GM23338 (cell line): ENCODE measurements at regions not wholly inside any gene's neighbourhood (a gene's known extent, or its start where the extent isn't known, plus 50 kb on each side); places are given as distances from the start of the nearest gene placed in this dataset.

Source experiments
- CREB1 ChIP-seq: fragments of 250-450 bp; sonication (Bioruptor Pico); IDR thresholded peaks from 2 replicates; pipeline ENCODE4 v1.5.0; 2020; ENCODE audit warnings: low read depth, mild to moderate bottlenecking, moderate library complexity
- CTCF ChIP-seq, 2 experiments: fragments of 200-600 bp in 1 of 2; sonication (generic) in 1 of 2; conservative IDR thresholded peaks; 2 replicates each; pipeline versions ENCODE4 v1.5.1 to v1.6.1; 2016 to 2017; ENCODE audit warnings: antibody characterized with exemption in 2 of 2, low read depth in 2 of 2, mild to moderate bottlenecking in 2 of 2, moderate library complexity in 1 of 2
- ETS1 ChIP-seq: IDR thresholded peaks from 2 replicates; pipeline ENCODE4 v1.6.1; 2016; ENCODE audit warnings: antibody characterized with exemption
- EZH2 ChIP-seq: fragments of 200-600 bp; sonication (generic); IDR thresholded peaks from one replicate; pipeline ENCODE4 v1.8.0; 2017; ENCODE audit warnings: antibody characterized with exemption, mild to moderate bottlenecking, low read depth; ENCODE audit not compliant: unreplicated experiment
- EZH2phosphoT487 ChIP-seq: fragments of 200-600 bp; sonication (generic); IDR thresholded peaks from one replicate; pipeline ENCODE4 v1.8.1; 2018; ENCODE audit warnings: antibody characterized with exemption; ENCODE audit not compliant: unreplicated experiment
- JUNB ChIP-seq: IDR thresholded peaks from one replicate; pipeline ENCODE4 v1.6.1; 2016; ENCODE audit warnings: antibody characterized with exemption; ENCODE audit not compliant: unreplicated experiment
- NANOG ChIP-seq: IDR thresholded peaks from 2 replicates; pipeline ENCODE4 v1.6.1; 2016; ENCODE audit warnings: antibody characterized with exemption, borderline replicate concordance
- POLR2AphosphoS5 ChIP-seq: IDR thresholded peaks from 2 replicates; pipeline ENCODE4 v1.6.1; 2016; ENCODE audit warnings: antibody characterized with exemption, low read depth
- REST ChIP-seq: IDR thresholded peaks from one replicate; pipeline ENCODE4 v1.6.1; 2018; ENCODE audit warnings: antibody characterized with exemption; ENCODE audit not compliant: unreplicated experiment
- STAT1 ChIP-seq: IDR thresholded peaks from one replicate; pipeline ENCODE4 v1.6.1; 2016; ENCODE audit warnings: antibody characterized with exemption; ENCODE audit not compliant: unreplicated experiment
- ZNF114 ChIP-seq: fragments of 250-450 bp; sonication (Bioruptor Pico); IDR thresholded peaks from 2 replicates; pipeline ENCODE4 v1.5.0; 2020; ENCODE audit warnings: mild to moderate bottlenecking, moderate library complexity
- ZNF331 ChIP-seq: fragments of 250-450 bp; sonication (Bioruptor Pico); IDR thresholded peaks from 2 replicates; pipeline ENCODE4 v1.5.0; 2020; ENCODE audit warnings: low read depth, mild to moderate bottlenecking, moderate library complexity
- ZNF462 ChIP-seq: fragments of 250-450 bp; sonication (Bioruptor Pico); IDR thresholded peaks from 2 replicates; pipeline ENCODE4 v1.5.0; 2020; ENCODE audit warnings: mild to moderate bottlenecking, moderate library complexity

GRCh38 chr6:165218829-165219228 is 90.6 kb downstream of the C6orf118 start:
- no peak for TF ChIP-seq CTCF (conservative IDR thresholded peaks at IDR 0.05; ENCODE audit: low read depth in 2 of 2)
- no peak for TF ChIP-seq REST
- TF ChIP-seq EZH2phosphoT487: no peak
- TF ChIP-seq EZH2: no peak
- TF ChIP-seq ETS1: no peak
- no peak for TF ChIP-seq POLR2AphosphoS5
- no peak for TF ChIP-seq ZNF331 (CRISPR knock-in tag)
- TF ChIP-seq JUNB: no peak
- TF ChIP-seq ZNF462 (CRISPR knock-in tag): no peak
- TF ChIP-seq CREB1 (CRISPR knock-in tag): no peak
- TF ChIP-seq STAT1: no peak
- no peak for TF ChIP-seq NANOG
- TF ChIP-seq ZNF114 (CRISPR knock-in tag): no peak
